ENCODE measurements at regions not wholly inside any gene's neighbourhood (a gene's known extent, or its start where the extent isn't known, plus 50 kb on each side); places are given as distances from the start of the nearest gene placed in this dataset.

GRCh38 chr10:131840788-131841118 is 60.1 kb upstream of the PPP2R2D start:
- CTCF ChIA-PET: no interaction called here

GRCh38 chr10:131841131-131841660 is 59.6 kb upstream of the PPP2R2D start:
- Mint-ChIP-seq H3K9me3 (ENCODE audit: low read depth, unreplicated experiment) (no peaks in the 10 kb centered on the region), H3K4me3 (ENCODE audit: low read depth, unreplicated experiment) (no peak overlapping the region), H3K36me3 (ENCODE audit: insufficient read depth, unreplicated experiment) (no peaks in the 10 kb centered on the region), H3K27me3 (ENCODE audit: unreplicated experiment) (peaks cover 9% of the 10 kb centered on the region), H3K4me1 (ENCODE audit: low read depth, unreplicated experiment) (no peaks in the 10 kb centered on the region), H3K27ac (ENCODE audit: unreplicated experiment) (no peak overlapping the region)
- CTCF ChIA-PET: no interaction called here
- BruUV-seq (replicated peaks): no TSS peak
- DNase-seq: no peak
- TF ChIP-seq CTCF (IDR thresholded peaks at IDR 0.05; ENCODE audit: unreplicated experiment): no peak
- intact Hi-C loops (cut with micrococcal nuclease; ENCODE audit: unreplicated experiment): no loop called here

More at GRCh38 chr10:131840788-131841118, 60.1 kb upstream of the PPP2R2D start:
- intact Hi-C loops (cut with micrococcal nuclease; ENCODE audit: unreplicated experiment): no loop called here
- Mint-ChIP-seq H3K36me3 (ENCODE audit: insufficient read depth, unreplicated experiment) (no peaks in the 10 kb centered on the region), H3K4me1 (ENCODE audit: low read depth, unreplicated experiment) (no peaks in the 10 kb centered on the region), H3K4me3 (ENCODE audit: low read depth, unreplicated experiment) (no peak overlapping the region), H3K27me3 (ENCODE audit: unreplicated experiment) (peaks cover 4% of the 10 kb centered on the region), H3K9me3 (ENCODE audit: low read depth, unreplicated experiment) (no peaks in the 10 kb centered on the region), H3K27ac (ENCODE audit: unreplicated experiment) (no peak overlapping the region)
- no peak for DNase-seq
- no TSS peak for BruUV-seq (replicated peaks)
- no peak for TF ChIP-seq CTCF (IDR thresholded peaks at IDR 0.05; ENCODE audit: unreplicated experiment)

- no peaks in the 10 kb centered on the region for H3K36me3 Mint-ChIP-seq (ENCODE audit: insufficient read depth, unreplicated experiment)
- no peak overlapping the region for H3K4me3 Mint-ChIP-seq (ENCODE audit: low read depth, unreplicated experiment)
- no peak overlapping the region for H3K27ac Mint-ChIP-seq (ENCODE audit: unreplicated experiment)
These were observed 59.1 kb upstream of the PPP2R2D start for GRCh38 chr10:131841661-131842139.

GRCh38 chr10:131842351-131843088 is 58.3 kb upstream of the PPP2R2D start:
- Mint-ChIP-seq H3K4me3 (ENCODE audit: low read depth, unreplicated experiment) (no peak overlapping the region), H3K27ac (ENCODE audit: unreplicated experiment) (no peak overlapping the region), H3K36me3 (ENCODE audit: insufficient read depth, unreplicated experiment) (no peaks in the 10 kb centered on the region), H3K9me3 (ENCODE audit: low read depth, unreplicated experiment) (no peaks in the 10 kb centered on the region), H3K4me1 (ENCODE audit: low read depth, unreplicated experiment) (no peaks in the 10 kb centered on the region), H3K27me3 (ENCODE audit: unreplicated experiment) (peaks cover 19% of the 10 kb centered on the region)
- intact Hi-C loops (cut with micrococcal nuclease; ENCODE audit: unreplicated experiment): no loop called here
- no peak for TF ChIP-seq CTCF (IDR thresholded peaks at IDR 0.05; ENCODE audit: unreplicated experiment)
- no TSS peak for BruUV-seq (replicated peaks)
- DNase-seq: no peak
- CTCF ChIA-PET: interaction anchor here (0.6 kb wide), 1 partner anchor 639 kb away, joined by 4 read pairs; no protein-coding TSS in a partner anchor

More at GRCh38 chr10:131841661-131842139, 59.1 kb upstream of the PPP2R2D start:
- H3K9me3 Mint-ChIP-seq (ENCODE audit: low read depth, unreplicated experiment): no peaks in the 10 kb centered on the region
- no peak for DNase-seq
- H3K4me1 Mint-ChIP-seq (ENCODE audit: low read depth, unreplicated experiment): no peaks in the 10 kb centered on the region
- intact Hi-C loops (cut with micrococcal nuclease; ENCODE audit: unreplicated experiment): no loop called here
- no peak for TF ChIP-seq CTCF (IDR thresholded peaks at IDR 0.05; ENCODE audit: unreplicated experiment)
- BruUV-seq (replicated peaks): no TSS peak
- H3K27me3 Mint-ChIP-seq (ENCODE audit: unreplicated experiment): peaks cover 14% of the 10 kb centered on the region
- CTCF ChIA-PET: interaction anchor here (0.6 kb wide), 1 partner anchor 638 kb away, joined by 4 read pairs; no protein-coding TSS in a partner anchor

All from Calu3 (cell line).